ENCODE measurements at regions not wholly inside any gene's neighbourhood (a gene's known extent, or its start where the extent isn't known, plus 50 kb on each side); places are given as distances from the start of the nearest gene placed in this dataset.

DNA sequence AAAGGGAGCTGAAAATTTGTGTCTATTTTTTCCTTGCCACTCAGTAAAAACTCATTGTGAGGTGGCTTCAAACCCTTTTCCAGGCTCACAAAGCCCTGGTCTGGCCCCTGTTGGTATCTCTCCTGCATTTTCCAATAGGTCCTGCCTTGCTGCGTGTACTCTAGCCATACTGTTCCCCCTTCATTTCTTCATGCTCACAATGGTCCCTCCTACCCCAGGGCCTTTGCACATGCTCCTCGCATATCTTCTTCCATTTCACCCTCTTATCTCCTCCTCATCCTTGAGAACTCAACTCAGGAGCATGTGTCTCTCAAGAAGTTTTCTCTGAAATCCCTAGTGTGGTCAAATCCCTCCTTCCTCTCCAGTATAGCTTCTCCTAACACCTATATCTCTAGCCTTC lies 186.6 kb downstream of the MBOAT1 start:
- DNase-seq = no peak

DNA sequence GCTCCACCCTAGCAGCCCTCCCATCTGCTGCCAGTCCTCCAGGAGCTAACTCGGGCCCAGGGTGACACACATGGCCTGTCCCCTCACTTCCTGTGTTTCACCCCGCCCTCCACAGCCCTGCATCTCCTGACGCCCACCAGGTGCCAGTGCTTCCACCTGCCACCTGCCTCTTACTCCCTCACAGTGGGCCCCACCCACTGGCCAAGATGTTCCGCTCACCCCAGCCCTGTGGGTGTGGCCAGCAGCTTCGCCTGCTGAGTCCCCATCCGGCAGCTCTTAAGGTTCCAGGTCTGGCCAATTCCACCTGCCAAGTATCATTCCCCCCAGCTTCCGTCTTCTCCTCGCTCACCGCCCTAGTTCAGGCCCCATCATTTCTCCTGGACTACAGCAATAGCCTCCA lies 184.1 kb downstream of the MBOAT1 start:
- no peak for DNase-seq

DNA sequence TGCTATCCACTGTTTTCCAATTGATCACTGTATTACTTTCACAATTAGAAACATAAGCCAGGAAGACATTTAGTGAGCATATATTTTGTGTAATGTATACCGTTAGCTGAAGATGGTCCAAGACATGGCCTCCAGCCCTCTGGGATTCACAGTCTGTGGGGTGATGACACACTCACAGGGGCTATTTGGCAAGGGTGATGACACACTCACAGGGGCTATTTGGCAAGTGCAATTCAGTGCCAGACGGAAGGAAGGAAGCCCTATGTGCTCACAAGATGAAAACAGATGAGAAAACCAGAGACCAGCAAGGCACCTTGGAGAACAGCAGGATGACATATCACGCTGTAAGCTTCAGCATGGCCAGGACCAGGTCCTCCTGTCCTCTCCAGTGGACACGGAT lies 183.7 kb downstream of the MBOAT1 start:
- no peak for DNase-seq

DNA sequence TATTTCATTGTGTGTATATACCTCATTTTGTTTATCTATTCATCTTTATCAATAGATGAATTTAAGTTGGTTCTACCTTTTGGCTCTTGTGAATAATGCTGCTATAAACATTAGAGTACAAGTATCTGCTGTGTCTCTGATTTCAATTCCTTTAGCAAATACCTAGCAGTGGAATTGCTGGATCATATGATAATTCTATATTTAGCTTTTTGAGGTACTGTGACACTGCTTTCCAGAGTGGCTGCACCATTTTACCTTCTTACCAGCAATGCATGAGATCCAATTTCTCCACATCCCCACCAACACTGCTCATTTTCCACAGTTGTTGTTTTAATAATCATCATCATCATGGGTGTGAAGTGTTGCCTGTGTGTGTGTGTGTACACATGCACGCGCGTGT lies 182.3 kb downstream of the MBOAT1 start:
- no peak for DNase-seq

DNA sequence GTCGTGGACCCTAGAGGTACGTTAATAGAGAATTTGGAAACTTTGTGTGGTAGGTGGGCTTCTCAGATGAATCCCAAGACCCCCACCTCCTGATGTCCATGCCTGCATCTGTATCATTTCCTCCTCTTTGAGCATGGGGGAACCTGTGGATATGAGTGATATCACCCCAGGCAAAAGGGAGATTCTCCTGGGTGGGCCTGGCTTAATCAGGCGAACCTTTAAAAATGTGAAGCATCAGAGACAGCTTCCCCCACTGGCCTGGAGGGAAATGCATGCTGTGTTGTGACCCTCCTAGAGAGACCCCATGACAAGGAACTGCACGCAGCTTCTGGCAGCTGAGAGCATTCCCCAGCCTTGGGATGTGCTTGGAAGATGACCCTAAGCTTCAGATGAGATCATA lies 180.9 kb downstream of the MBOAT1 start:
- no peak for DNase-seq

GRCh38 chr6:20033697-20034407 lies 178.4 kb downstream of the MBOAT1 start:
- DNase-seq = no peak

DNA sequence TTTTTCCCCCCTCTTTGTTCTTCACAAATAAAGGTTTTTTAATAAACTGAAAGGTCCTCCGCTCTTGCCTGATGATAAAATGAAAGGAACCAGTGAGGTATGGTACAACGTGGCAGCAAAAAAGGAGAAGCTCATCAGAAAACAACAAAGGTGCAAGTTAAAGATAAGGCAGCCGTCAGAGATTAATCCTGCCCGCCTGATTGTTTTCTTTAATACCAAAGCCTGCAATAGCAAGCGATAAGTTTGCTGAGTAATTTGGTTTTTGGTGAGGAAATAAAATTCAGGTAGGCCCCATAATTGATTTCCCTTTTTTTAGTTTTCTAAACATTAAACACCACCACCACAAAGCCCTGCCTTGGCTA lies 177.9 kb downstream of the MBOAT1 start:
- DNase-seq = no peak

- DNase-seq = no peak
These were observed 176.1 kb downstream of the MBOAT1 start for GRCh38 chr6:20036141-20036677.

DNA sequence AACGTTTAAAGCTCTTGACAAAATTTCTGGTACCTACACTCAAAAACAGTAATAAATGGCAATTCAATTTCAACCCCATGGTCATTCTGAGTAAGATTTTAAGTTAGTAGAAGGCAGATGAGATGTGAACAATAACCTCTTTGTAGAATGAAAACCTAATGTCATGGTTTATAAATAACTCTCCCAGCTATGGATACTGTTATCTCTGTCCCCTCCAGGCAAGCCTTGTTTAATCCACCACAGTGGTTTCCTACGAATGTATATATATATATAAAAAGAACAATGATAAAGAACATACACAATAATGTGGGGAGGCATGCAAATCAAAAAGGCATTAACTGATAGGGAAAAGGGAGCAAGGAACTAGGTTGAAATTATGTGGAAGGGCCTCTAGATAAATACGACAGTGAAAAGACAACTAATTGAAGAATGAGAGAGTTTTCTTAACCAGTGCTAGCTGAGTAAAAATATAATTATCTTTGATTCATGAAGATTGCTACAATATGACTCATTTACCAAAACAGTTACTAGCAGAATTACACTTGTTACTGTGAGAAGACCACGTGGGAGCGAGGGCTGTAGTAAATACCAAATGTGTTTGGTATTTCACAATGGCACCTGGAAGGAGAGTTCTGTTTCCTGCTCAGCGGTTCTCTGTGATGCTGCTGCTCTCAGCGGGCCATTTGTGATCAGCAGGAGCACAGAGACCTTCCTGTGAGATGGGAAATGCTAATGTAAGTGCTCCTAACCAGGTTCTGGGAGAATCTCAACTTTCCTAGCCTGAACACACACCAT lies 173.7 kb downstream of the MBOAT1 start:
- no peak for DNase-seq

GRCh38 chr6:20044883-20045282 lies 167.4 kb downstream of the MBOAT1 start:
- DNase-seq = no peak
